NCI-H1417 (cell line): ENCODE measurements at regions not wholly inside any gene's neighbourhood (a gene's known extent, or its start where the extent isn't known, plus 50 kb on each side); places are given as distances from the start of the nearest gene placed in this dataset.

ENCODE experiments used
- DNase-seq, 3 experiments: peaks; one replicate each; lab custom pipeline; 2025; lab: John Stamatoyannopoulos, UW

GRCh38 chr11:112355726-112356125 is 95.1 kb upstream of the PLET1 start:
- peak; percentile 55 to 90 (median 81) for DNase-seq

- no peak for DNase-seq
These were observed 96.8 kb upstream of the PLET1 start for GRCh38 chr11:112357488-112357887.

- no peak for DNase-seq
These were observed 100.7 kb upstream of the PLET1 start for GRCh38 chr11:112361396-112361795.

GRCh38 chr11:112363527-112363926 is 102.9 kb upstream of the PLET1 start:
- no peak for DNase-seq

- DNase-seq, result no peak
These were observed 104.4 kb upstream of the PLET1 start for GRCh38 chr11:112364962-112365481.

GRCh38 chr11:112366012-112366411 is 105.4 kb upstream of the PLET1 start:
- no peak for DNase-seq

- no peak for DNase-seq
These were observed 106.1 kb upstream of the PLET1 start for GRCh38 chr11:112366777-112367176.

- DNase-seq, result no peak
These were observed 106.8 kb upstream of the PLET1 start for GRCh38 chr11:112367461-112367860.

GRCh38 chr11:112367895-112368294 is 107.2 kb upstream of the PLET1 start:
- DNase-seq, result no peak

GRCh38 chr11:112368381-112368780 is 107.7 kb upstream of the PLET1 start:
- DNase-seq, result no peak

GRCh38 chr11:112369374-112369773 is 108.7 kb upstream of the PLET1 start:
- DNase-seq, result no peak

GRCh38 chr11:112369916-112370315 is 109.3 kb upstream of the PLET1 start:
- DNase-seq, result no peak

- DNase-seq, result no peak
These were observed 114.0 kb upstream of the PLET1 start for GRCh38 chr11:112374486-112375140.

- DNase-seq, result peak in 2 of 3 experiments; percentile 43 to 46
These were observed 117.3 kb upstream of the PLET1 start for GRCh38 chr11:112377946-112378345.

- DNase-seq, result no peak
These were observed 119.8 kb upstream of the PLET1 start for GRCh38 chr11:112380464-112380863.

GRCh38 chr11:112381578-112381977 is 120.9 kb upstream of the PLET1 start:
- no peak for DNase-seq

- no peak for DNase-seq
These were observed 121.9 kb upstream of the PLET1 start for GRCh38 chr11:112382561-112382960.

GRCh38 chr11:112388496-112388895 is 127.8 kb upstream of the PLET1 start:
- DNase-seq, result no peak

GRCh38 chr11:112391086-112391485 is 130.4 kb upstream of the PLET1 start:
- no peak for DNase-seq

- peak; percentile 85 to 96 (median 87) for DNase-seq
These were observed 132.2 kb upstream of the PLET1 start for GRCh38 chr11:112392904-112393303.

GRCh38 chr11:112394304-112394703 is 133.6 kb upstream of the PLET1 start:
- DNase-seq, result peak in 1 of 3 experiments; percentile 32

- no peak for DNase-seq
These were observed 135.4 kb upstream of the PLET1 start for GRCh38 chr11:112396076-112396475.

- DNase-seq, result peak in 2 of 3 experiments; percentile 26 to 37
These were observed 138.3 kb upstream of the PLET1 start for GRCh38 chr11:112398798-112399478.
